Heart left ventricle (tissue), 13 donors: ENCODE measurements at regions not wholly inside any gene's neighbourhood (a gene's known extent, or its start where the extent isn't known, plus 50 kb on each side); places are given as distances from the start of the nearest gene placed in this dataset.

Source experiments
- CTCF ChIP-seq, 12 donors: fragments of 200-600 bp; sonication (generic) in 4 of 12; IDR thresholded peaks; one replicate each; pipeline versions ENCODE4 v1.5.0 to v1.8.0; 2018 to 2022; ENCODE audit warnings: antibody characterized with exemption in 12 of 12, mild to moderate bottlenecking in 5 of 12
- POLR2A ChIP-seq, 2 donors: fragments of 450-650 bp; IDR thresholded peaks; one replicate each; pipeline ENCODE4 v1.6.1; 2017; ENCODE audit warnings: antibody characterized with exemption in 2 of 2, mild to moderate bottlenecking in 2 of 2, moderate library complexity in 2 of 2
- donor health status: ischemic (EF 13 %, LVEDD 7.1; RV severe dilation, severe dysfunction).
- donor health status: DM: no; HTN: yes; CAD: no.
- donor health status: DM: no; HTN: no; CAD: no.
- donor health status: ischemic (EF 25% LVEDD 6.9; RV normal size, moderate dysfunction).
- donor health status: ischemic (EF 25% LVEDD 5.7; RV mildly dilated, moderate dysfunction).
- donor health status: ischemic (EF 35%, LVEDD 5.7; RV mildly dilated, moderate dysfunction).
- donor health status: nonischemic (EF 11% LVEDD 7.7; RV severe dilation, severe dysfunction).
- donor health status: DM: yes; HTN: yes; CAD: no.
- donor health status: PGD.
- donor health status: ischemic (EF 29% LVEDD 5.4; RV normal size, mild dysfunction).
- donor health status: nonischemic (EF 23%, LVEDD 6.1; RV moderate dilation, normal function).

GRCh38 chr10:6354168-6354772 lies 151.5 kb downstream of the PFKFB3 start:
- TF ChIP-seq POLR2A (IDR thresholded peaks at IDR 0.05) (no peak), CTCF (IDR thresholded peaks at IDR 0.05) (no peak)
